ENCODE measurements at regions not wholly inside any gene's neighbourhood (a gene's known extent, or its start where the extent isn't known, plus 50 kb on each side); places are given as distances from the start of the nearest gene placed in this dataset.

- DNase-seq (ENCODE audit: extremely low spot score, unreplicated experiment) = no peak
Observed at GRCh38 chr20:57930351-57930750, 220.5 kb upstream of the PMEPA1 start.

GRCh38 chr20:57928181-57928967 lies 218.6 kb upstream of the PMEPA1 start:
- peaks cover 58% of the 10 kb centered on the region for H3K27me3 Mint-ChIP-seq
- no peaks in the 10 kb centered on the region for H3K36me3 Mint-ChIP-seq
- DNase-seq (ENCODE audit: extremely low spot score, unreplicated experiment) = no peak
- peaks cover 4% of the 10 kb centered on the region for H3K4me1 Mint-ChIP-seq (ENCODE audit: unreplicated experiment)
- H3K4me3 Mint-ChIP-seq = no peak overlapping the region
- no peak for TF ChIP-seq CTCF (conservative IDR thresholded peaks at IDR 0.05)
- peaks cover 6% of the 10 kb centered on the region for H3K9me3 Mint-ChIP-seq
- no peak overlapping the region for H3K27ac Mint-ChIP-seq

More at GRCh38 chr20:57930351-57930750, 220.5 kb upstream of the PMEPA1 start:
- no peak for TF ChIP-seq CTCF (conservative IDR thresholded peaks at IDR 0.05)
- Mint-ChIP-seq H3K4me3 (no peak overlapping the region), H3K27ac (no peak overlapping the region), H3K9me3 (peaks cover 6% of the 10 kb centered on the region), H3K36me3 (no peaks in the 10 kb centered on the region), H3K4me1 (ENCODE audit: unreplicated experiment) (peaks cover 4% of the 10 kb centered on the region), H3K27me3 (peaks cover 58% of the 10 kb centered on the region)

GRCh38 chr20:57927376-57927775 lies 217.6 kb upstream of the PMEPA1 start:
- H3K36me3 Mint-ChIP-seq = no peaks in the 10 kb centered on the region
- TF ChIP-seq CTCF (conservative IDR thresholded peaks at IDR 0.05) = no peak
- no peak for DNase-seq (ENCODE audit: extremely low spot score, unreplicated experiment)
- peaks cover 6% of the 10 kb centered on the region for H3K9me3 Mint-ChIP-seq
- H3K4me1 Mint-ChIP-seq (ENCODE audit: unreplicated experiment) = peaks cover 4% of the 10 kb centered on the region
- no peak overlapping the region for H3K27ac Mint-ChIP-seq
- peaks cover 54% of the 10 kb centered on the region for H3K27me3 Mint-ChIP-seq
- no peak overlapping the region for H3K4me3 Mint-ChIP-seq

- no peaks in the 10 kb centered on the region for H3K4me1 Mint-ChIP-seq (ENCODE audit: unreplicated experiment)
- no peaks in the 10 kb centered on the region for H3K36me3 Mint-ChIP-seq
- peaks cover 6% of the 10 kb centered on the region for H3K9me3 Mint-ChIP-seq
- DNase-seq (ENCODE audit: extremely low spot score, unreplicated experiment) = no peak
- H3K27ac Mint-ChIP-seq = no peak overlapping the region
- no peak for TF ChIP-seq CTCF (conservative IDR thresholded peaks at IDR 0.05)
- peaks cover 27% of the 10 kb centered on the region for H3K27me3 Mint-ChIP-seq
- no peak overlapping the region for H3K4me3 Mint-ChIP-seq
Observed at GRCh38 chr20:57922706-57923105, 212.9 kb upstream of the PMEPA1 start.

GRCh38 chr20:57922083-57922482 lies 212.3 kb upstream of the PMEPA1 start:
- no peaks in the 10 kb centered on the region for H3K4me1 Mint-ChIP-seq (ENCODE audit: unreplicated experiment)
- TF ChIP-seq CTCF (conservative IDR thresholded peaks at IDR 0.05) = no peak
- no peak for DNase-seq (ENCODE audit: extremely low spot score, unreplicated experiment)
- no peak overlapping the region for H3K27ac Mint-ChIP-seq
- peaks cover 26% of the 10 kb centered on the region for H3K27me3 Mint-ChIP-seq
- peaks cover 6% of the 10 kb centered on the region for H3K9me3 Mint-ChIP-seq
- H3K4me3 Mint-ChIP-seq = no peak overlapping the region
- H3K36me3 Mint-ChIP-seq = no peaks in the 10 kb centered on the region

Measured in type B pancreatic cell (in vitro differentiated cells).